HG02763 (cell line): ENCODE measurements at regions not wholly inside any gene's neighbourhood (a gene's known extent, or its start where the extent isn't known, plus 50 kb on each side); places are given as distances from the start of the nearest gene placed in this dataset.

Experiments
- ATAC-seq: cut with Tn5 transposase; IDR thresholded peaks from one replicate; pipeline ENCODE4 v1.9.1; 2021; ENCODE audit warnings: mild to moderate bottlenecking, moderate library complexity; ENCODE audit not compliant: unreplicated experiment

DNA sequence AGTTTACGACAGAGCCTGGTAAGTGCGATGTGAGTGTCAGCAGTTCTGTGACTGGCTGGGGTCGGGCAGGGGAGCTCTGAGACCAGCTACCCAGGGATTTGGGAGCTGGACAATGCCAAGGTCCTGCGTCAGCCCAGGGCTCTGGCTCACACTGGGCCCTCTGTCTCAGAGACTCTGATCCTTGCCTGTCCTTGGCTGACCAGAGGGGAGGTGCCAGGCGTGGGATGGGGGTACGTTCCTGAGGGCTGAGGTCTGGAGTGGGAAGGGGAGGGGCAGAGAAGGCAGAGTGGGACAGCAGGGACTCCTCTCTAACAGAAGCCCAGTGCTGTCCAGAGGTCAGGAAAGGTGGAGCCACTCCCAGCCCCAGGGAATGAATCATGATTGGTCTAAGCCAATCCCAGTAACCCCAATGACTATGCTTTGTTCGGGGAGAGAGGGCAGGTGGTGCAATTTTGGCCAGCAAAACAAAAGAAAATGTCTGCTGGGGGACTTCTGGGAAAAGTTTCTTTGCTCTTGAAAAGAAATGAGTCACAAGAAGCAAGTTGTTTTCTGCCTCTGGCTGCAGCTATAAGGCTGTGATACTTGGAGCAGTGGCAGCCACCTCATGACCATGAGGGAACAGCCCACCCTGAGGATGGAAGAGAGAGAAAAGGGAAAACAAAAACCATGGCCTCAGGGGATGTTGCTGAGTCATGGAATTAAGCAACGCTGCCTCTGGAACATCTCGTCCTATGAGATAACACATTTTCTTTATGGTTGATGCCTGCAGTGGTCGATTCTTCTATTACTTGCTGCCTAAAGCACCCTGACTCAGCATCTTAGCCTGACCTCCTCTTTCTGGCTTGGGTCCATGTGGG lies 108.3 kb downstream of the CHST1 start:
- ATAC-seq = no peak

DNA sequence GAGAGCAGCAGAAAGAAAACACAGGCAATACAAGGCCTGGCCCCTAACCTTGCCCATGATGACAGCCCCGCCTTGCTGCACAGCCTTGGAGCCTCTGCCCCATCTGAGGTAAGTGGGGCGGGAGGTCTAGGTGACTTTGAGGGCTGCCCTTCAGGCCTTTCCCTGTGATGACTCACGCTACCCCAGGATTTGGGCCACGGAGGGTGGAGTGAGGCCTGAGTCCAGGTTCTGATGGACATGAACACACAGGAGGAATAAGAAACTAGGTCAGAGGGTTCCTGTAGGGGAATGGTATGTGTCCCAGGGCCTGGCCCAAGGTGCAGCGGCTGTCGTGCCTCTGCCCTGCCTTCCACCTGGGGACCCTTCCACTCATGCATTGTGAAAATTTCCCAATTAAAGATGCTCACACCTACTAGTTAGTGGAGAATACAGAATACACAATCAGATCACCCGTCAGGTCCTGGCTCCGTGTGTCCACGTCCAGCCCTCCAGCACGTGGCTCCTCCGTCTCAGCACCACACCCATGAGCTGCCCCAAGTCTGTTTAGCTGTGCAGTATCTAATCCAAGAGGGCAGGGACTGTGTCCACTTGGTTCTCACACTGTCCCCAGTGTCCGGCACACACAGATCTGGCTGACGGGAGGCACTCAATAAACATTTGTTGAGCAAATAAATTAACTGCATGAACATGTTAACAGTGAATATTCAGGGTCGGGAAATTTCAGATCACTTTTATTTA lies 111.0 kb downstream of the CHST1 start:
- no peak for ATAC-seq

DNA sequence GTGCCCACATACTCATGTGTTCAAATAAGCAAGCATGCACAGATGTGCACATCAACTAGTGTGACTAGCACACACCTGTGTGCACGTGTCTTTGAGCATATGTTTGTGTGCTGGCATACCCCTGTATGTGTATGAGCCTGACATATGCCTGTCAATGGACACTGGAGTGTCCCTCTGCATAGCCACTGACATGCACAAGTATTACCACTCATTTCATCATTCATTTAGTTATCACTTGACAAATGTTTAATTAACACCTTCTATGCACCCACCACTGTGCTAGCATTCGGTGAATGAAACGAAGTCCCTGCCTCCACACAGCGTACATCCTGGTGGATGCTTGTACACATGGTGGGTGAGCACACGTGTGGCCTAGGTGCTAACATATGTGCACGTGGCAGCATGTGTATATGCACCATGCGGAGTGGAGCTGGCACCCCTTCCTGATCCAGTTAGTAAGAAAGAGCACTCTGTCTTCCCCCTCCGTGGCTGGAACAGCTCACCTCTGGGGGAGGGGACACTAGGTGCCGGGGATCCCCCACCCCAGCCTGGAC lies 112.0 kb downstream of the CHST1 start:
- ATAC-seq = no peak

DNA sequence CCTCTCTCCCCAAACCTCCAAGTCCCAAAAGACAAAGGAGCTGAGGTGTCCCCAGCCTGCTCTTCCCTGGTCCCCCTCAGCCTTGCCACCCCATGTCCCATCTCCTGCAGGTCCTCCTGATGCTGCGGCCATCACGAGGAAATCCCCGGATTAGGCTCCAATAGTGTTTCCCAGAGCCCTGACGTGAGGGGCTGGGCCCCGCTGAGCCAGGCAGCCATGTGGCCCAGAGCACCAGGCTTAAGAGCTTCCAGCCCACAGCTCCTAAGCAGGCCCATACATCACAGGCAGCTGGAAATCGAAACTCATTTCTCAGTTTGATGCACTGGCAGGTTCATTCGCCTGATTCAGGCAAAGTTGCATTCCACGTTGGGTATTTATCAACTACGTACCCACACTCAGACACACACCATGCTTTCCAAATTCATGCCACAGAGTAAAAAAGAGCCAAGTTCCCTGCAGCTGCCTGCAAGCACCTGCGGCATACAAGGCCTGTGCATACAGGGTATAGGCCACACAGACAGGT lies 114.2 kb downstream of the CHST1 start:
- ATAC-seq = no peak

DNA sequence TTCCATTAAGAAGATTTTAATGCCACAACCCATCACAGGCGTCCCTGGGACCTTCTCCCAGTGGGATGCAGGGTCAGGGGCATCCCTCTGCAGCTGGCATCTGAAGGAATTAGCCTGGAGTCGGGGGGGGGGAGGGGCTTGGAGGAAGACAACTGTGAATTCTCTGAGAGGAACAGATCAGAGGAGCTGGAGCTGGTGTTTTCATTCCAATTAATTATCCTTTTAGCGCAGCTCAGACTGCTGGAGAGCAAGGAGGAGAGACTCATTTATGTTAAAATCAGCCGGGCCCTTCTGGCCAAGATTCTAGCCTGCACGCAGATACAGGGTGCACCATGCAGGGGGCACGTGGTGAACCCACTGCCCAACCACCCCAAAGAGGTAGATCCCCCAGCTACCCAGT lies 116.2 kb downstream of the CHST1 start:
- ATAC-seq = no peak

DNA sequence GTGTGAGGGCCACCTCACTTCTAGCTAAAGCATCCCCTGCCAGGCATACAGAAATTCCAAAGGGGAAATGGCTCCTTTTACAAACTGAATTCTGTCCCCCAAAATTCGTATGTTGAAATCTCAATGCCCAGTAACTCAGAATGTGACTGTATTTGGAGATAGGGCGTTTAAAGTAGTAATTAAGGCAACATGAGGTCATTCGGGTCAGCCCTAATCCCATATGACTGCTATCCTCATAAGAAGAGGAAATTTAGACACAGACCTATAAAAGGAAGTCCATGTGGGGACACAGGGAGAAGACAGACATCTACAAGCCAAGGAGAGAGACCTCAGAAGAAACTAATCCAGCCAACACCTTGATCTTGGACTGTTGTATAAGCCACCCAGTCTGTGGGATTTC lies 119.1 kb downstream of the CHST1 start:
- no peak for ATAC-seq

DNA sequence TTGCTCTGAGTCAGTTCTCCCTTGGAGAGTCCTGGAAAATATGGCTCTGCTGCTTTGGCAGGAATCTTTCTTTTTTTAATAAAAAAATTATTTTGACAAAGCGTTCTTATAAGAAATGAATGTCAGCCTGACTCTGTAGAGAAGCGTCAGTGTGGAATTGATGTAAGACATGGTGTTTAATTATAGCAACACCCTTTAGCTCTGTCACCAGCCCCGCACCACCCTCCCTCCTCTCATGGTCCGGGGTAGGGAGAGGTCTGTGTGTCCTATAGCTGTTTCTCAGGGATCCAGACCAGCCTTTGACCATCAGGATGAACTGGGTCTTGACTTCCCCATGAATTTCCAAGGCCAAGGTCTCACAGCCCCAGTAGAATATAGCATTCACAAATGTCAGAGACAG lies 120.6 kb downstream of the CHST1 start:
- ATAC-seq = no peak

DNA sequence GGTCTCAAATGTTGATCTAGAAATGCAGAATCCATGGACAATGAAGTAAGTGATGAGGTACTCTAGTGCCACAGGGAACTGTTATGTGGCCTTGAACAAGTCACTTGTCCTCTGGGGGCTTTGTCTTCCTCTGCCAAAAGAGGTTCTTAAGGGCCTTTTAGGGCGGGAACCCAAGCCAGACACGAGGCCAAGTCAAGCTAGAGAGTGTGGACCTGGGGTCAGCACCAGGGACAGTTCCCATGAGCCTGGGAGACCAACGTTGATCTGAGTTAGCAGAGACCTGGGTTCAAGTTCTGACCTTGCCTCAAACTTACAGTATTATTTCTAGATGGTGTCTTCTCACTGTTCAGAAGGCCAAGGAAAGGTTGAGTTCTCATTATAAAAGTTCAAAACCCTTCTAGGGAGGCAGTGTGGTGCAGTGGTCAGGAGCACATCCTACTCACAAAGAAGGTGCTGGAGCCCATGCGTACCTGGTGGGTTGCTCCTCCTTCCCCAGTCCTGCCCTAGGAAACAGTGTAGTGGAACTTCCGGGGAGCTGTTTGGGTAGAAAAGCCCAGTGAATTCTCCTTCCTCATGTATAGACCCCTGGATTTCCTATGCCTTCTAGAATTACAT lies 121.5 kb downstream of the CHST1 start:
- ATAC-seq = no peak

DNA sequence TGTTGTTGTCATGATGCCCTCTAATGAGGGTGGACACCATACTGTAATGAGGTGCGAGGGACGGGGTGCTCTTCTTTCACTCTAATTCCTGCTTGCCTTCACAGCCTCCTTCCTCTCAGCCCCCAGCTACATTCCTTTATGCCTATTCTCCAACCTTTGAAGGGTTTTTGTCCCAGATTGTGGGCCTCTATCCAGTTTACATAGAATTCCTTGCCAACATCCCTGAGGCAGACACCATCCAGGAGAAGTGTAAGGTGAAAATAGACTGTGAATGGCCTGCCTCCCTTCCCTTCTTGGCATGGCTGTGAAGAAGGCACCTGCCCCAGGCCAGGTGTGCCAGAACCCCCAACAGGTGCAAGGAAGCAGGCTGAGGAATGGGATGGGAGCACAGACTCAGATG lies 122.3 kb downstream of the CHST1 start:
- no peak for ATAC-seq

DNA sequence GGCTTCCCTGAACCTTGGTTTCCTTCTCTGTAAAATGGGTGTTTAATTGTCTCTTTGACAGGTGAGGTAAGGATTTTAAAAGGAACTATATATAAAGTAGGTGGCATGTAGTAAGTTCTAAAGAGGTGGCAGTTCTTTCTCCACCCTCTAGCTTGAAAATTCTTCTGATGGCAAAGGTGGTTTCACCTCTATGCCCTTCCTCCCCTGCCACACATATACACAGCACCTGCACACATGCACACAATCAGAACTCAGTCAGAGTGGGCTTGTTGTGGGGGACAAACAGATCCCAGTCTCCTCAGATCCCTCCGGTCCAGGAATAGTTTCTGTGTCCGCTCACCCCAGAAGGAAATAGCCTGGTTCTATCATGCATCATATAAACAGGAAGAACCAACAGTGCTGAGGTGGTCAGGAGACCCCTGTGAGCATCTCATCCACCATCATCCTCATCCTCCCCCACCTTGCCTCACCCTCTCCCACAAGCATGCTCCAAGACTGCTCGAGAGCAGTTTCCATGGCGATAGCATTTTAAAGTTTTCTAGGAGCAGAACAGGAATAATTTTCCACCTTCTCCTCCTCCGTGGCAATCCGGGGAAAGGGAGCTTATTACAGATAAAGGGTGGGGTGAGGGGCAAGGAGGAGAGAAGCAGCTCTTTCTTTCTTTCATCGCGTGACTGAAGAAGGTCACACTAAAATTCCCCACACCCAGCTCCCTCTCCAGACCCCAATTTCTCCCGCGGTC lies 123.6 kb downstream of the CHST1 start:
- no peak for ATAC-seq

DNA sequence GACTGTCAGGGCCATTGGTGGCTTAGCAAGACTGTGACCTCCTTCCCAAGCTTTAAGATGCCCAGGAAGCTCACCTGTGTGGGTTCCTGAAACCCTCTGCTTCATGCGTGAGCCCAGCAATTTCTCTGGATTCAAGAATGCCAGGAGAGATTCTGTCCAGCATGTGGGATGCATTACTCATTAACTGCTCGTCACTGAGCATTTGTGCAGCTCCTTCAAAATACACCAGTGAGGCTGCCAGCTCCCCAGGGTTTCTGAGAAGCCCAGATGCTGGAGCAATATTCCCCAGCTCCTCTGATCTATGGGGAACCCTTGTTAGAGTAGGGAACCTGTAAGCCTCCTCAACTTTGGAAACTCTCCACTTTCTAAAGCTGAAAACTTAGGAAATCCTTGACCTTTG lies 126.5 kb downstream of the CHST1 start:
- ATAC-seq = no peak

DNA sequence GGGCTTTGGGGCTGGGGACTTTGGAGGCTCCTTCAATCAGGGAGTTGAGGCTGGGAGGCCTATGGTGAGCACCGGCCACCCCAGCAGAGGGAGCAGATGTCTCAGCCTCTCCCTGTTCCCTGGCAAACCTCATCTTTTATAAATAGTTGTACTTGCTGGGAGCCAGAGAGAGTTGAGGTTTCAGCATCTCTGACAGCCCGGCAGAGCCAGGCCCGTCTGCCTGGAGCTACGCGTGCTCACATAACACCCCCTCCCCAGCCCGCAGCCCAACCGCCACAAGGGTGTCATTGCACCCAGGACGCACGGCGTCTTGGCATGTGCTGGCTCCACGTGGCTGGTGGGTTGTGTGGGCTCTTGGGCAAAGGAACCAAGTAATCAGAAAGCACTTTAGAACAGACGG lies 127.1 kb downstream of the CHST1 start:
- no peak for ATAC-seq

DNA sequence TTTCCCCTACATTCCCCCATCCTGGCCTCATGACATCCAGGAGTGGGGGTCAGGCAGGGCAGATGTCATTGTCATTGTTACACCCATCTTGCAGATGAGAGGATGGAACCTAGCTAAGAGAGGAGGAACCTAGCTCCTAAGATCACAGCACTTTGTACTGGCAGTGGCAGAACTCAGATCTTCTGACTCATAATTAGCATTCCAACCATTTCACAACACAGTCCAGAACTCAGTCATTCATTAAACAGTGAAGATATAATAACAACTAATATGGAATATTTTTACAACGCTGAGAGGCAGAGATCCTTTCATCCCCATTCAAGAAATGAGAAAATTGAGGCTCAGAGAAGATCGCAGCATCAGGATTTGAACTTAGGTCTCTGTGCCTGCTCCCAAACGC lies 127.8 kb downstream of the CHST1 start:
- no peak for ATAC-seq

DNA sequence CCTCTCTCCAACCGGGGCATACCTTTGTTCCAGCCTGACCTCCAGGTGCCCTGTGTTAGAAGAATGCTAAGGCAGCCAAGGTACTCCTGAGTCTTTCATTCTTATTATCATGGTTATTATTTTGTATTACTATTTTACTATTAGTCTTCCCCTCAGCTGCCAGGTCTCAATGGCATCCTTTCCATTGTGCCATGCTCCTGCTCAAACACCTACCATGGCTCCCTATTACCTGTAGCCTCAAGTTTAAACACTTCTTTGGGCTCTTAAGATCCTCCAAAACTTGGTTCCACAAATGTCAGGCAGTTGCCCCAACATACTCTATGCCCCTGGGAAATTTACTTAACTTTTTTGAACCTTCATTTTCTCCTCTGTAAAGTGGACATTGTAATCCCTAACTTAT lies 130.4 kb downstream of the CHST1 start:
- ATAC-seq = no peak

DNA sequence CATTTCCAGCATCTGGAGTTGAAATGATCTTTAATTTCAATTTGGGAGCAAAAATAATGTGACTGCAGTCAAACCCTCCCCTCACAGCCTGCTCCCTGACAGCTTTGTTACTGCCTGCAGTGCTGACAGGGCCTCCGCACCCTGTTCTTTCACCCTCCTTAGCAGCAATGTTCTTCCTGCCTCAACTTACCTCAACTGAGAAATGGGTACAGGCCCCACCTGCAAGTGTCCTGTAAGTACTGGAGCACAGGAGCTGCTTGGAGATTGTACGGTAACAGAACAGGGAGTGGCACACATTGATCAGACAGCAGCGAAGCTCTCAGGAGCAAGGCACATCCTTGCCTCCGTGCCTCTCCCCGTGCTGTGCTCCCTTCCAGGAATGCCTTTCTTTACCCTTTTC lies 131.3 kb downstream of the CHST1 start:
- no peak for ATAC-seq

DNA sequence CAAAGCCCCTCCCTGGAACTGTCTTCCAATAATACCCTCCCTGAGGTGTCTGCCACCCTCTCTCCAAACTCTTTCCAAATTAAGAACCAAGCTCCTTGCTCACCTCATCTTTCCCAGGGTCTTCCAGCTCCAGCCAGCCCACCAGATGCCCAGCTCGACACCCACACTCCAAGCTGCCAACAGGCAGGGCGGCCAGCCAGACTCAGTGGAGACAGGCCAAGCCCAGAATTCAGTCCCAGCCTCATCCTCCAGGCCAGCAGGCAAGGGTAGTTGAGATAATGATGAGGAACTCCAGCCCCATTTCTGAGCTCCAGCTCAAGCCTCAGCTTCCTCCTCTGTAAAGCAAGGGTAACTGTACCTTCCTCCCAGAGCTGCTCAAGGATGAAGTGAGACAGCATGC lies 132.9 kb downstream of the CHST1 start:
- no peak for ATAC-seq

DNA sequence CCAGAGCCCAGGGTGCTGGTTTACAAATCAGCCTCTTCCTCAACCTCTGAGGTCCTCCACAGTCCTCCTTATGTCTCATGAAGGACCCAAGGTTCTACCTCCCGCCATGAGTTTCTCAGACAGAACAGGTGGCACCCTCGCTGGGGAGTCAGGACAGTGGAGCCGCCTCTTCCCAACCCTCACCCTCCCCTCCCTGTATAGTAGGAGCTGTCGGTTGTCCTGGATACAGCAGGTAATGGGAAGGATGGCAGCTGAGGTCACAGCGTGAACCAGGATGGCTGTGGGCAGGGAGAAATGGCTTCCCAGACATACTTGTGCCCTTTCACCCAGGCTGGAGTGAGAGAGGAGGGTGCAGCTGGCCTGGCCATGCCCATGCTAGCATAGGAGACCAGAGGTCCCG lies 134.6 kb downstream of the CHST1 start:
- ATAC-seq = no peak

DNA sequence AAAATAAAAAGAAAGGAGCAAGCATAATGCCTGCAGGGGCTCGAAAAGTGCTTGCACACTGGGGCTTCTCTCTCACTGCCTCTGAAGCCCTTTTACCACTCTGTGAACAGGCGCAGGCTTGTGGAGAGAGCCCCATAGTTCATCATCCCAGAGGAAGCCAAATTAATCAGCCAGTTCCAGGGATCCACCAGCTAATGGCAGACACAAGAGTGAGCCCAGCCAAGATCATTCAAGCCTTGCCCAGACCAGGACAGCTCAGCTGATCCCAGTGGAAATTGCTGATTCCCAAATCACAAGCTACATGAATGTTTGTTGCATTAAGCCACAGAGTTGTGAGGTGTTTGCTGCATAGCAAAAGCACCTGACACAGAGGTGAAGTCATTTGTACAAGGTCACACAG lies 135.3 kb downstream of the CHST1 start:
- no peak for ATAC-seq

DNA sequence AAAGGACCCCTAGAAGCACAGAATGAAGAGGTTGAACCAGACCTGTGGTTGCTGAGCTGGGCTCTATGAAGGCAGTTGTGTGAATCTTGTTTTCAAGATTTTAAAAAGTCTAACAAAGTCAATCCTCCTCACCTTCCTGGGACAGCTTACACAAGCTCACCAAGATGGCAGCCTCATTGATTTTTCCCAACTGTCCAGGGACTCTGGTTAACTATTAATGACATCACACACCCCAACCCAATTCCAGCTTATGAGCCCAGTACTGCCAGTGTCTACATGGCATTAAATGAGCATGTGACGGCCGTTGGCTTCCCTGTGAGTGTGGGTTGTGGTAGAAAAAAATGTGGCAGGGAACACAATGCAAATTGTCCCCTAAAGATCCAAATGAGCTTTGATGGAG lies 137.0 kb downstream of the CHST1 start:
- ATAC-seq = no peak

DNA sequence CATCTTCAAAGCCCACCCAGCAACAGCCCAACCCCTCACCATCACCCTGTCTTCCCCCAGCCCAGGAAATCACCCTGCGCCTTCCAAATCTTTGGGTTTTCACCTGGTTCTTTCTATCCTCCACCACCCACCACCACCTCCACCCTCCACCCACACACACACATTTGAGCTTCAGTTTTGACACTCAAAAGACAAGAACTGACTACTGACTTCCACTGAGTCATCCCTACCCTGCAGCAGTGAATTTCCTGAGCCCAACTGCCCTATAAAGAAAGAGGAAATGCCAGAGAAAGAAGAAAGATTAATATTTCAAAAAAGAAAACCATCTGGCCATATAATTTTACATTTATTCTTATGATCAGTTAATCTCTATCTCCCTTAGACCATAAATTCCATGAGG lies 137.5 kb downstream of the CHST1 start:
- ATAC-seq = no peak

DNA sequence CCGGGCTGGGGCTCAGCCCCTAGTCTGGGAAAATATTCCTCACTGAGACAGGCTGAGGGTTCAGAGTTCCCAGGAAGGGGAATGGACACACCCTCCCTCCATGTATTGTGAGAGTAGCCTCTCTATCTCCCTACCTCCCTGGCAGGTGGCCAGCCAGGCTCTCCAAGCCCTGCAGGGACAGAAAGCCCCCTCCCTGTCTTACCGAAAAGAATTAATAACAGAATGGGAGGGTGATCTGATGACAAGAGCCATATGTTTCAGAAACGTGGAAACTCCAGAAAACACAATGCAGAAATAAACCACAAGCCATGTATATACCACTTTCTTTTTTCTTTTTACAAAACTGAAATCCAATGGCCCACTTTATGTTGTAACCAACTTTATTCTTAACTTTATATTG lies 140.0 kb downstream of the CHST1 start:
- no peak for ATAC-seq
